Motor neuron (in vitro differentiated cells): ENCODE measurements at regions not wholly inside any gene's neighbourhood (a gene's known extent, or its start where the extent isn't known, plus 50 kb on each side); places are given as distances from the start of the nearest gene placed in this dataset.

Experiments
- ATAC-seq, 8 experiments: fragments of 200-7000 bp; cut with Tn5 transposase; replicated peaks in 6 of 8; 2 replicates each; pipeline ENCODE4 v1.8.0; 2021; ENCODE audit warnings: mild to moderate bottlenecking in 8 of 8, moderate library complexity in 8 of 8
- H3K27ac ChIP-seq, 2 donors: fragments of 250-450 bp; sonication (Bioruptor Pico); 2 replicates each; pipeline ENCODE4 v1.9.0; 2021; ENCODE audit warnings: antibody characterized with exemption in 2 of 2, mild to moderate bottlenecking in 2 of 2, moderate library complexity in 1 of 2
- H3K4me1 ChIP-seq, 2 donors: fragments of 250-450 bp; sonication (Bioruptor Pico); replicated peaks in 1 of 2; 2 replicates each; pipeline ENCODE4 v1.6.1; 2021; ENCODE audit warnings: antibody characterized with exemption in 2 of 2, mild to moderate bottlenecking in 2 of 2, moderate library complexity in 1 of 2
- H3K4me3 ChIP-seq, 5 donors: fragments of 250-450 bp; sonication (Bioruptor Pico); 2 replicates each; pipeline ENCODE4 v1.9.0; 2021; ENCODE audit warnings: antibody characterized with exemption in 5 of 5, mild to moderate bottlenecking in 5 of 5, moderate library complexity in 4 of 5
- WGBS, 10 experiments: fragments of 450-650 bp; shearing (Covaris generic); methylation state at CpG; one replicate each; pipeline ENCODE4 v1.0.0; 2022; 5-methylcytosine and 5-hydroxymethylcytosine counted together
- in situ Hi-C, 9 experiments: fragments of 400-800 bp; cut with MboI; loops; one replicate each; pipeline ENCODE4 v1.15.0; 2021; ENCODE audit warnings: low sequenced_read_pairs in 9 of 9, low pct_unique_long_range_greater_than_20kb in 2 of 9; ENCODE audit not compliant: unreplicated experiment in 9 of 9

- H3K27ac ChIP-seq, result no peak overlapping the region
Observed at GRCh38 chr10:36671607-36672006, 453.8 kb upstream of the ANKRD30A start.

DNA sequence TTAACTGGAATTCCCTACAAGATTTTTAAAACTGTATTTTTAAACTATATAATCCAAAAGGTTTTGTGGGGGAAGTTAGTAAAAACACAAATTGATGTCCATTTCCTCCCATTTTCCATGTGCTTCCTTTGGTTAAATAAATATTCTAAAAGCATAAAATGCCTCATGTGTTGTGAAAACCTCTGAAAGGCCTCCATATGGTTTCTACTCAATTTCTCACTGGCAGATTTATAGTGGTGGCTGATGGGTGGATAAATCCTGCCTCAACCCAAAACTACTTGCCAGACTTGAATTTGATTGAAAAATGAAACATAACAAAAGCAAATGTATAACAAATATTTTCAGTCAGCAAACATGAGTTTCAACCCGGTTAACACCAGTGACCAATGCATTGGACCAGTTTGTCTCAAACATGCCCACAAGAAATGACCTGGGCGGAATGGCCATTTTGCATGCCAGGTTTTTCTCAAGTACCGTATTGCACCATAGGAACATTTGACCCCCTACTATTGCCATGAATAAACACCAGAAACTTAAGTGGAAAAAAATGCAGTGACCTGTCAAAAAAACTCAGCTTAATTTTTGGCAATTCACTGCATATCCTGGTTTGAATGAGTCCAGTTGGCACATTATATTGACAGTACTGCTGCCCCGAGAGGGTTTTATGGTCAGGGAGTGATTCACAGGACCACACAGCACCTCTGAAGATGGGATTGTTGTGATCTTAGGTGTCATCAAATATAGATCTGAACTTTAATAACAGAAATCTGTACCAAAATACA is 454.6 kb upstream of the ANKRD30A start:
- H3K27ac ChIP-seq, result no peak overlapping the region
- no peaks in the 10 kb centered on the region for H3K4me1 ChIP-seq

More at GRCh38 chr10:36671607-36672006, 453.8 kb upstream of the ANKRD30A start:
- in situ Hi-C loops, result no loop called here
- Histone ChIP-seq H3K4me1 (no peaks in the 10 kb centered on the region), H3K4me3 (no peak overlapping the region)
- WGBS, 10 experiments, result 40 to 97% (median 86%) methylated on average over 1 to 8 of the region's 8 CpGs
- ATAC-seq, result no peak

GRCh38 chr10:36669615-36670352 is 455.6 kb upstream of the ANKRD30A start:
- 35 to 100% (median 86%) methylated on average over 1 to 2 of the region's 2 CpGs; no CpG with 5 or more reads in 3 of the 10 experiments for WGBS, 10 experiments
- no peaks in the 10 kb centered on the region for H3K4me1 ChIP-seq
- no peak for ATAC-seq
- no peak overlapping the region for H3K27ac ChIP-seq
- in situ Hi-C loops, result no loop called here
- no peak overlapping the region for H3K4me3 ChIP-seq

More for the DNA sequence above, 454.6 kb upstream of the ANKRD30A start:
- H3K4me3 ChIP-seq, result no peak overlapping the region
- in situ Hi-C loops, result no loop called here
- WGBS, 10 experiments, result 41 to 91% (median 83%) methylated on average over 1 to 4 of the region's 4 CpGs; no CpG with 5 or more reads in 2 of the 10 experiments
- no peak for ATAC-seq

DNA sequence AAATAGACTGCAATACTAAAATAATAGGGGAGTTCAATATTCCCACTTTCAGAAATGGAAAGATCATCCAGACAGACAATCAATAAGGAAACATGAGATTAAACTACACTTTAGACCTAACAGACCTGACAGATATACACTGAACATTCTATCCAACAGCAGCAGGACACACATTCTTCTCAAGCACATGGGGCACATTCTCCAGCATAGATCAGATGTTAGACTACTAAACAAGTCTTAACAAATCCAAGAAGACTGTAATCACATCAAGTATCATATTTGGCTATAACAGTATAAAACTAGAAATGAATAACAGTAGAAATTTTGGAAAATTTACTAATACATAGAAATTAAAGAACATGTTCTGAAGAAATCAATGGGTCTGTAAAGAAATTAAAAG is 458.9 kb upstream of the ANKRD30A start:
- no peak for ATAC-seq

DNA sequence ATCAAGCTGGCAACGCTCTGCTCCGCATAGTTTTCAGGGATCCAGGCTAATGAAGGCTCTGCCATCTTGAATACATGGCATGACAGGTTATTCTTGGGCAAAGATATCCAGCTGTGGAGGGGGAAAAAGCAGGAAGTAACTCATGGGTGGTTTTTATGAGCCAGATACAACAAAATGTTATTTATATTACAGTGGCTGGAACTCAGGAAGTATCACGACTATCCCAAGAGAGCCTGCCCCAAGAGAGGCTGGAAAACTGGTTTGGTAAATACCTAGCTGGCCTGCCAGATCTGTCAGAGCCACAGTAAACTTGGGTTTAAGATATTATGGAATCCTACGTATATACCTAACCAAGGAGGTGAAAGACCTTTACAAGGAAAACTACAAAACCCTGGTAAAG is 462.8 kb upstream of the ANKRD30A start:
- Histone ChIP-seq H3K4me3 (no peak overlapping the region), H3K4me1 (no peaks in the 10 kb centered on the region), H3K27ac (no peak overlapping the region)
- WGBS, 10 experiments, result 58 to 100% (median 98%) methylated on average over 1 to 4 of the region's 4 CpGs; no CpG with 5 or more reads in 2 of the 10 experiments
- no peak for ATAC-seq
- in situ Hi-C loops, result no loop called here

More for the DNA sequence above, 458.9 kb upstream of the ANKRD30A start:
- H3K27ac ChIP-seq, result no peak overlapping the region
- H3K4me3 ChIP-seq, result no peak overlapping the region
- H3K4me1 ChIP-seq, result no peaks in the 10 kb centered on the region
- in situ Hi-C loops, result no loop called here

- H3K27ac ChIP-seq, result no peak overlapping the region
- no peak overlapping the region for H3K4me3 ChIP-seq
- no peaks in the 10 kb centered on the region for H3K4me1 ChIP-seq
- no peak for ATAC-seq
- WGBS, 10 experiments, result 52 to 100% (median 89%) methylated on average over 1 to 6 of the region's 6 CpGs; no CpG with 5 or more reads in 1 of the 10 experiments
- in situ Hi-C loops, result no loop called here
Observed at GRCh38 chr10:36650274-36650673, 475.1 kb upstream of the ANKRD30A start.

GRCh38 chr10:36647540-36647939 is 477.9 kb upstream of the ANKRD30A start:
- in situ Hi-C loops, result no loop called here
- no peak for ATAC-seq
- H3K4me3 ChIP-seq, result no peak overlapping the region
- no peak overlapping the region for H3K27ac ChIP-seq
- H3K4me1 ChIP-seq, result no peaks in the 10 kb centered on the region
- WGBS, 10 experiments, result 20 to 90% (median 73%) methylated on average over 2 to 10 of the region's 10 CpGs; no CpG with 5 or more reads in 1 of the 10 experiments

DNA sequence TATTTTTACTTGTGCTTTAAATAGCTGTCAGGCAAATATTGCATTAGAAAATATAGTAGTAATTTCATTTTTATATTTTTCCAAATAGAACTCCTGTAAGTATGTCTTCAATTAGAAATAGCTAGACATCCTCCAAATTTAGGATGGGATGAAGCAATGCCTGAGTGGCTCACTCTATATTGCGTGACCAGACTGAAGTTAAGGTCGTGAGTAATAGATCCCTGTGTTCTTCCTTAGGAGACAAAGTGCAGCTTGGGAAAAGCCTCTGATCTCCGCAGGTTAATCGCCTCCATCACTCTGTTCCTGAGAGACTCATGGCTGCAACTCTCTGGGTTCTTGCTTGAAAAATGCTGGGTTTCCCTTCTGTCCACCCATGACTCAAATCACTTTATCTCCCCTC is 484.8 kb upstream of the ANKRD30A start:
- WGBS, 10 experiments, result 65 to 100% (median 94%) methylated on average over 2 to 4 of the region's 4 CpGs; no CpG with 5 or more reads in 1 of the 10 experiments
- no peak overlapping the region for H3K27ac ChIP-seq
- in situ Hi-C loops, result no loop called here
- H3K4me3 ChIP-seq, result no peak overlapping the region
- ATAC-seq, result no peak
- peaks cover 0 to 5% of the 10 kb centered on the region in 2 donors for H3K4me1 ChIP-seq

DNA sequence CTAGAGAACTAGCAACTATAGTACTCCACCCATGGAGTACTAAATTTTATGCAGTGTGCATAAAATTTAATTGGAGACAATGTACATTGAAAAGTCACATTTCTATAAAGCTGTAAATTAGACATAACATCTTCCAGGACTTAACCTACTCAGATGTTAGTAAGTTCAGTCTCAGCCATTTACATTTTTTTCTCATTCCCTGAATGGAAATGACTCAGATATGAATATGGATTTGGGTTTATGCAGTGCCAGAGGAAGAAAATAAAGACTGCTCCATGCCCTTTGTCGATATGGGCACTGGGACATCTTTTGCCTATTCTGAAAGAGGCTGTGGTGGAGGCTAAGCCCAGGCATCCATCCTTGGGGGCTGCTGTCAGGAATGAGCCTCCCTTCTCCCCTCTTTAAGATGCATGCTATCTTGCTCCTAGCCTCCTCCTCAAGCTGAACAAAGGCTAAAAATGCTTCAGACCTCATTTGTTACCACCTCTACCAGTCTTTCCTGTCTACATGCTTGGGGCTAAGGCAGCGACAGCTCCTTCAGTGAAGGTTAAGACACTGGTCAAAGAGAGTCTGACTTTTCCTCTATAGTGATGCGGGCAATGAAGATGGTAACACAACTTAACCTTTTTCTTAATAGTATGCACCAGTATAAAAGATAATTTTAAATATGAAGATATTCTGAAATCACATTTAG is 486.8 kb upstream of the ANKRD30A start:
- 28 to 100% (median 72%) methylated on average over 2 to 3 of the region's 3 CpGs; no CpG with 5 or more reads in 1 of the 10 experiments for WGBS, 10 experiments
- peak in 4 of 8 experiments; percentile 29 to 99 (median 96) for ATAC-seq
- no peak overlapping the region for H3K27ac ChIP-seq
- H3K4me3 ChIP-seq, result no peak overlapping the region
- in situ Hi-C loops, result no loop called here
- peaks cover 0 to 5% of the 10 kb centered on the region in 2 donors for H3K4me1 ChIP-seq

DNA sequence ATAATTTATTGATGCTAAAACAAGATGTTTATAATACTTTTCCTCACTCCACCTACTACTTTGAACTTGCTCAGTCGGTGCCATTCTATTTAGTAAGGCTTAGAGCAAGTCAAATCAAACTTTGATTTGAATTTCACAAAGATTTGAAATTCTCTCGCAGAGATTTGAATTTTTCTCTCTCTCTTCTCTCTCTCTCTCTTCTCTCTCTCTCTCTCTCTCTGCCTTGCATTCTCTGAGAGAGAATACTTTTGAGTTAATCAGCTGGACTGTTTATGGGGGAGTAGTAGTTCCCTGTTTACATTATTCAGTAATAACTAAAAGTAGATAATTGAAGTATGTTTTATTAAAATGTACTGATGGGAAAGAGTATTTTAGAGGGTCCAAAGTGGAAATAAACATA is 488.5 kb upstream of the ANKRD30A start:
- 48 to 89% (median 69%) methylated on average over 1 to 2 of the region's 2 CpGs; no CpG with 5 or more reads in 1 of the 10 experiments for WGBS, 10 experiments
- Histone ChIP-seq H3K4me1 (peaks cover 0 to 4% of the 10 kb centered on the region in 2 donors), H3K4me3 (no peak overlapping the region), H3K27ac (no peak overlapping the region)
- in situ Hi-C loops, result no loop called here
- no peak for ATAC-seq

- no peaks in the 10 kb centered on the region for H3K4me1 ChIP-seq
- ATAC-seq, result no peak
- in situ Hi-C loops, result no loop called here
- H3K27ac ChIP-seq, result no peak overlapping the region
- WGBS, 10 experiments, result 38 to 100% (median 100%) methylated on average over 1 of the region's 1 CpG; no CpG with 5 or more reads in 1 of the 10 experiments
- no peak overlapping the region for H3K4me3 ChIP-seq
Observed at GRCh38 chr10:36636285-36636839, 489.0 kb upstream of the ANKRD30A start.

DNA sequence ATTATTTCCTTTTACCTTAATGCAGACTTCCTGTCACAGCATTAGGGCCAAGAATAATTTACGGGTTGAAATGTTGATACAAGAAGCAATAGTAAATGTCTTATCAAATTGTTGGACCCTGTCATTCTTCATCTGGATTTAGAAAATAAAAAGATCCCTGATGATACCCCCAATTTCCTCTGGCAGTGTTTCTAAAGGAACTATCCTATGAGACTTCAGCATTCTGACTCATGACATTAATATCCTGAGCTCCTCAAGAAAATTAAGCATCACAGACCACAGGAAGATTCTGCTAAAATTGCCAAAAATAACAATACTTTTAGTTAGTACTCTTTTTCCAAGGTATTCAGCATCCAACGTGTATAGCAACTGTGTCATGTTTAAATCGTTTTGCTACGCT is 490.5 kb upstream of the ANKRD30A start:
- H3K4me1 ChIP-seq, result no peaks in the 10 kb centered on the region
- no peak for ATAC-seq

DNA sequence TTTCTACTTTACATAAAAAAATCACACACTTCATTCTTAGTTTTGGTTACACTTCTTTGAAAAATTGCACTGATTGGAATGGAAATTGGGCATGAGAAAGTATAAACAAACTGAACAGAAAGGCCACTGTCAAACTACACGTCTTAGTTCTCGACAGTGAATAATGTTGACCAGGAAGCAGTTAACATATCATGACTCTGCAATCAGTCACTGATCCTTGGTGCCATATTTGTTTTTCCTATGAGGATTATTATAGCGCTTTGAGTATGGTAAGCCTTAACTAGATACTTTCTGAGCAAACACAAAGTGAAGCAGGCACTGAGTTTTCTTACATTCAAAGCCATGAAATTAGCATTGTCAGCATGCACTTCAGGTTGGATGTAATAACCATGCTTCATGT is 495.1 kb upstream of the ANKRD30A start:
- H3K4me3 ChIP-seq, result no peak overlapping the region
- WGBS, 10 experiments, result 70 to 100% (median 91%) methylated on average over 1 to 3 of the region's 3 CpGs; no CpG with 5 or more reads in 2 of the 10 experiments

More for the DNA sequence above, 490.5 kb upstream of the ANKRD30A start:
- in situ Hi-C loops, result no loop called here
- Histone ChIP-seq H3K4me3 (no peak overlapping the region), H3K27ac (no peak overlapping the region)
- WGBS, 10 experiments, result 10 to 100% (median 87%) methylated on average over 3 to 4 of the region's 4 CpGs

More for the DNA sequence above, 495.1 kb upstream of the ANKRD30A start:
- Histone ChIP-seq H3K27ac (no peak overlapping the region), H3K4me1 (no peaks in the 10 kb centered on the region)
- in situ Hi-C loops, result no loop called here
- no peak for ATAC-seq
